ENCODE measurements at regions not wholly inside any gene's neighbourhood (a gene's known extent, or its start where the extent isn't known, plus 50 kb on each side); places are given as distances from the start of the nearest gene placed in this dataset.
"Not testable (repeated sequence)": the region's sequence is repeated elsewhere in the genome, so short reads cannot be mapped to it uniquely, and the experiment has no call there.

GRCh38 chr14:22285991-22286390, 303.0 kb downstream of the DAD1 start:
- DNase-seq, result no peak

- no peak for DNase-seq
These were observed 306.1 kb downstream of the DAD1 start for GRCh38 chr14:22282949-22283348.

GRCh38 chr14:22282417-22282816, 306.6 kb downstream of the DAD1 start:
- no peak for DNase-seq

DNA sequence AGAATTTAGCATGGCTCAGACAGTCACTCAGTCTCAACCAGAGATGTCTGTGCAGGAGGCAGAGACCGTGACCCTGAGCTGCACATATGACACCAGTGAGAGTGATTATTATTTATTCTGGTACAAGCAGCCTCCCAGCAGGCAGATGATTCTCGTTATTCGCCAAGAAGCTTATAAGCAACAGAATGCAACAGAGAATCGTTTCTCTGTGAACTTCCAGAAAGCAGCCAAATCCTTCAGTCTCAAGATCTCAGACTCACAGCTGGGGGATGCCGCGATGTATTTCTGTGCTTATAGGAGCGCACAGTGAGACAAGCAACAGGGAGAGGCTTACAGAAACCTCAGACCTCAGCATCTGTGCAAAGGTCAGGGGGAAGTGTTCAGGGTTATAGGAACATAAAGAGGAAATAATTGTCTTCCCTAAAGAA, 307.6 kb downstream of the DAD1 start:
- DNase-seq, result not testable (repeated sequence)

GRCh38 chr14:22280497-22281316, 308.3 kb downstream of the DAD1 start:
- no peak for DNase-seq

DNA sequence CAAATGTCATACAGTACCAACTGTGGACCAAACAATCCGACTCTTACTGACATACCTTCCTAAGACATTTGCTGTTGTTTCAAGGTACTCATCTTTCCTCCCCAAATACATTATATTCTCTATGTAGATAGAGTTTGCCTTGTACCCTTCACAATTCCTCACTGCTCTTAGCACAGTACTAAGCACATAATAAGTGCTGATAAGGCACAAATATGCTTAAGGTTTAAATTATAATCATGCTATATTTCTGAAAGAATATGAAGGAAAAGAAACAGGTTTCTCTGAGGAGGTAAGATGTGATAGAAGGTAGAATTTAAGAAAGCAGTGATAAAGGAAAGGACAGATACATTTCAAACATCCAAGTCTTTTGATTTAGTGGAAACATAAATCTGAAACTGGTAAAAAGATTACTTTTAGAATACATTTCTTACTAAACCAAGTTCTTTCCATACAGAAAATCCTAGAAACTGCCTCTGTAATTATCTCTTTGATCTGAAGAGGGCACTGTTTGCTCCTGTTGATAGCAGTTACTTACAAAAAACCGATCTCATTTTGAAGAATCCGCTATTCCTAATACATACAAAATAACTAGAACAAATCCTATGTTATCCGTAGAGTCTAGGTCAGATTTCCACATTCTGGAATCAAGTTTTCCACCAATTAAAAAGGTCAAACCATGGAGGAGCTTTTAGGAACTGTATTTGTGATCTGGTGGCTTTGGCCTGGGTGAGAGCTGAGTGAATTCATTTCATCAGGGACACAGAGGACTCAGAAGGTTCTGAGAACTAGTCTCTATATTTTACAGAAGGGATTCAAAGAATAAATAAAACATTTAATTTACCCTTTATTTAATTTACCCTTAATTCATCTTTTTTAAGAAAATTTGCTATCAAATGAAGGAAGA, 311.9 kb downstream of the DAD1 start:
- peak in 1 of 2 experiments; percentile 39 for DNase-seq

GRCh38 chr14:22271838-22272799, 316.9 kb downstream of the DAD1 start:
- DNase-seq, result no peak

DNA sequence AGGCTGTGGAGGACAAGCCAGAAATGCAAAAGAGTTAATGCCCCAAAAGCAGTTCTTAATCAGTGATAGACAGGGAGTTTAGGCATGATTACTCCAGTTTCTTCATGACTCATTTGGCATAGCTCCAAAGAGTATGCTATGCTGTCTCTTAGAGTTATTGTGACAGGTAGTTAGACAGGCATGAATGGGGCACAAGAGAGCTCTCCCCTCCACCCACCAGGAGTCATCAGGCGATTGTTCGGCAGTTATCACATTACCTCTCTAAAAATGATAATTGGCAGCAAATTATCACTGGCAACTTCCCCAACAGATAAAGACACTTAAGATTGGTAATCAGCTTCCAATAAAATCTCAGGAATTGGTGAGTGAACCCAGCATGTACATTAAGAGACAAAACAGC, 320.1 kb downstream of the DAD1 start:
- no peak for DNase-seq

DNA sequence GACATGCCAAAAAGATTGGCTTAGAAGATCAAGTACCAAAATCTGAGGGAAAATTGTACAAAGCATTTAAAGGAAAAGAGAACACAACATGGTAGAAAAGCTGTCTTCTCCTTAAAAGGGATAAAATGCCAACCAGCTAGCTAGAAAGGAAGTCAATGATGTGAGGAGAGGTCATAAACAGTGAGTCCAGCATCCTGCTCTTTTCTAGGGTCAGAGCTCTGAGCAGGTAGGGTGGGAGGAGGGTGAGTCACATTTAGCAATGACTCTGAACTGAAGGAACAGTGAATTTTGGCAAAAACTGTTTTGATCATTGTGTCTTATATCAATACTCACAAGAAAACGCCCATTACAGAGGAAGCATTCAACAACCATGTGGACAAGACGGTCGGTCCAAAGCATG, 322.3 kb downstream of the DAD1 start:
- DNase-seq, result no peak

DNA sequence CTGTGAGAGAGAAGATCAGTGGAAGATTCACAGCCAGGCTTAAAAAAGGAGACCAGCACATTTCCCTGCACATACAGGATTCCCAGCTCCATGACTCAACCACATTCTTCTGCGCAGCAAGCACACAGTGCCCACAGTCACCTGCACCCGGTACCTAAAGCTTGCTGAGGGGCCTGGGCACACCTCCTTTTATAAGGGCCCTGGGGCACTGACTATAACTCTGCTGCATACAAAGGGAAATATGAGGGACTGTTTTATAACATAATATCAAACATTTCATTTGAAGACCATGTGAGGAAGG, 322.9 kb downstream of the DAD1 start:
- no peak for DNase-seq

GRCh38 chr14:22265319-22266141, 323.5 kb downstream of the DAD1 start:
- no peak for DNase-seq

- DNase-seq, result no peak
These were observed 324.3 kb downstream of the DAD1 start for GRCh38 chr14:22264759-22265158.

- DNase-seq, result no peak
These were observed 325.1 kb downstream of the DAD1 start for GRCh38 chr14:22263961-22264360.

GRCh38 chr14:22262881-22263280, 326.1 kb downstream of the DAD1 start:
- DNase-seq, result no peak

GRCh38 chr14:22255017-22255950, 333.7 kb downstream of the DAD1 start:
- DNase-seq, result no peak

DNA sequence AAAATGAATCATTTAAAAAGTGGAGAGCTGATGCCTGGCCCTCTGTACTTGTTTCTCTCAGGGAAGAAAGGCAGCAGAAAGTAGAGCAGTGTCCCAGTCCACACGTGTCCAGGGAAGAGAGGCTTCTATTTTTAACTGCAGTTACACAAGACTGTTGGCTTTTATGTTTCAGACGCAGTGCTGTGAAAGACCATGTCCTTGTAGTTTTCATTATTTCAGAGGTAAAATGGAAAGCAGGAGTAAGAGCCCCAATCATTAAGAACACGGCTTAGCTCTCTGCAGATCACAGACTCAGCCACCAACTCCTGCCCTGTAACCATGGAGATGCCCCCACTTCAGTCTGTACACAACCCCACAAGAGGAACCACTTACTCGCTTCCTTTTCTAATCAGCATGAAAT, 336.3 kb downstream of the DAD1 start:
- DNase-seq, result no peak

GRCh38 chr14:22251090-22251489, 337.9 kb downstream of the DAD1 start:
- DNase-seq, result no peak

DNA sequence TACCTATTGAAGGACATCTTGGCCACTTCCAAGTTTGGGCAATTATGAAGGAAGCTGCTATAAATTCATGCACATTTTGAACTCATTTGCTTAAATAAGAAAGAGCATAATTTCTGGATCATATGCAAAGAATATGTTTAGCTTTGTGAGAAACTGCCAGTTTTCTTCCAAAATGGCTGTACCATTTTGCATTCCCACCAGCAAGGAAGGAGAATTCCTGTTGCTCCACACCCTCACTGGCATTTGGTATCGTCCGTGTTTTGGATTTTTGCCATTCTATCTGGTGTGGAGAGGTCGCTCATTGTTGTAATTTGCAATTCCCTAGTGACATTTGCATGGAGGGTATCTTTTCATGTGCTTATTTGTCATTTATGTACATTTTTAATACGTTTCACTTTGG, 339.3 kb downstream of the DAD1 start:
- DNase-seq, result no peak

DNA sequence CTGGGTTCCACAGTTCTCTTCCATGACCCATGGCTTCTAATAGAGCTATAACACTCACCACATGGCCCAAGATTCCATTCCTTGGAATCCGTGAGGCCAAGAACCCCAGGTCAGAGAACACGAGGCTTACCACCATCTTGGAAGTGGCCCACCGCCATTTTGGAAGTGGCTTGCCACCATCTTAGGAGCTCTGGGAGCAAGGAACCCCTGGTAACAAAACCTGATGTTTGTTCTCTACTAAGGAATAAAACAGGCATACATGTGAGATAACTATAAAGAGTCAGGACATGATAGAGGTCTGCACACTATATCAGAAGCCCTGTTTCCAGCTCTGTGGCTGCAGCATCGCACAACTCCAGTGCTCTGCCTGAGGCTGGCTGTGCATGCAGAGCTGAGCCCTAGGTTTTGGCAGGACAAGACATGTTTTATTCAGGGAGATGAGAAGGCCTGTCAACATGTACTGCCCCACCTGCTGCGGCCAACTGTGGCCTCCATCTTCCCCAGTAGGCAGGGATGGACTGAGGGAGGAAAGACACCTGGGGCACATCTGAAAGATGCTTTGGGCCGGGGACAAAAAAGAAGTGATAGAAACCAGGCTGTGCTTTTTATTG, 344.9 kb downstream of the DAD1 start:
- no peak for DNase-seq

- DNase-seq, result not testable (repeated sequence)
These were observed 350.7 kb downstream of the DAD1 start for GRCh38 chr14:22238320-22238719.
